ENCODE measurements at regions not wholly inside any gene's neighbourhood (a gene's known extent, or its start where the extent isn't known, plus 50 kb on each side); places are given as distances from the start of the nearest gene placed in this dataset.

GRCh38 chr5:120738568-120738967 is 274.5 kb downstream of the PRR16 start:
- no peak for DNase-seq (ENCODE audit: low read depth in 3 of 3, low spot score in 2 of 3)

- DNase-seq (ENCODE audit: low read depth in 3 of 3, low spot score in 2 of 3), result no peak
Measured at GRCh38 chr5:120740989-120741388, 276.9 kb downstream of the PRR16 start.

- no peak for DNase-seq (ENCODE audit: low read depth in 3 of 3, low spot score in 2 of 3)
Measured at GRCh38 chr5:120748474-120748873, 284.4 kb downstream of the PRR16 start.

GRCh38 chr5:120749737-120750136 is 285.6 kb downstream of the PRR16 start:
- DNase-seq (ENCODE audit: low read depth in 3 of 3, low spot score in 2 of 3), result no peak

- DNase-seq (ENCODE audit: low read depth in 3 of 3, low spot score in 2 of 3), result no peak
Measured at GRCh38 chr5:120759587-120759986, 295.5 kb downstream of the PRR16 start.

- DNase-seq (ENCODE audit: low read depth in 3 of 3, low spot score in 2 of 3), result no peak
Measured at GRCh38 chr5:120761986-120762385, 297.9 kb downstream of the PRR16 start.

GRCh38 chr5:120765189-120765588 is 301.1 kb downstream of the PRR16 start:
- DNase-seq (ENCODE audit: low read depth in 3 of 3, low spot score in 2 of 3), result no peak

GRCh38 chr5:120767178-120767820 is 303.2 kb downstream of the PRR16 start:
- DNase-seq (ENCODE audit: low read depth in 3 of 3, low spot score in 2 of 3), result no peak

GRCh38 chr5:120769312-120769872 is 305.3 kb downstream of the PRR16 start:
- DNase-seq (ENCODE audit: low read depth in 3 of 3, low spot score in 2 of 3), result no peak

GRCh38 chr5:120771202-120771601 is 307.1 kb downstream of the PRR16 start:
- DNase-seq (ENCODE audit: low read depth in 3 of 3, low spot score in 2 of 3), result no peak

GRCh38 chr5:120778491-120779484 is 314.7 kb downstream of the PRR16 start:
- no peak for DNase-seq (ENCODE audit: low read depth in 3 of 3, low spot score in 2 of 3)

GRCh38 chr5:120779674-120780073 is 315.6 kb downstream of the PRR16 start:
- DNase-seq (ENCODE audit: low read depth in 3 of 3, low spot score in 2 of 3), result no peak

- no peak for DNase-seq (ENCODE audit: low read depth in 3 of 3, low spot score in 2 of 3)
Measured at GRCh38 chr5:120788481-120788880, 324.4 kb downstream of the PRR16 start.

GRCh38 chr5:120789918-120790317 is 325.8 kb downstream of the PRR16 start:
- DNase-seq (ENCODE audit: low read depth in 3 of 3, low spot score in 2 of 3), result no peak

- no peak for DNase-seq (ENCODE audit: low read depth in 3 of 3, low spot score in 2 of 3)
Measured at GRCh38 chr5:120790339-120790738, 326.2 kb downstream of the PRR16 start.

- no peak for DNase-seq (ENCODE audit: low read depth in 3 of 3, low spot score in 2 of 3)
Measured at GRCh38 chr5:120792477-120792876, 328.4 kb downstream of the PRR16 start.

- no peak for DNase-seq (ENCODE audit: low read depth in 3 of 3, low spot score in 2 of 3)
Measured at GRCh38 chr5:120794121-120794520, 330.0 kb downstream of the PRR16 start.

- DNase-seq (ENCODE audit: low read depth in 3 of 3, low spot score in 2 of 3), result no peak
Measured at GRCh38 chr5:120803282-120803681, 339.2 kb downstream of the PRR16 start.

- no peak for DNase-seq (ENCODE audit: low read depth in 3 of 3, low spot score in 2 of 3)
Measured at GRCh38 chr5:120805131-120805530, 341.0 kb downstream of the PRR16 start.

GRCh38 chr5:120806202-120806601 is 342.1 kb downstream of the PRR16 start:
- DNase-seq (ENCODE audit: low read depth in 3 of 3, low spot score in 2 of 3), result no peak

GRCh38 chr5:120808135-120808534 is 344.0 kb downstream of the PRR16 start:
- no peak for DNase-seq (ENCODE audit: low read depth in 3 of 3, low spot score in 2 of 3)

GRCh38 chr5:120808606-120809005 is 344.5 kb downstream of the PRR16 start:
- DNase-seq (ENCODE audit: low read depth in 3 of 3, low spot score in 2 of 3), result no peak

Data from right renal cortex interstitium (tissue), 3 donors.